ENCODE measurements at regions not wholly inside any gene's neighbourhood (a gene's known extent, or its start where the extent isn't known, plus 50 kb on each side); places are given as distances from the start of the nearest gene placed in this dataset.

DNA sequence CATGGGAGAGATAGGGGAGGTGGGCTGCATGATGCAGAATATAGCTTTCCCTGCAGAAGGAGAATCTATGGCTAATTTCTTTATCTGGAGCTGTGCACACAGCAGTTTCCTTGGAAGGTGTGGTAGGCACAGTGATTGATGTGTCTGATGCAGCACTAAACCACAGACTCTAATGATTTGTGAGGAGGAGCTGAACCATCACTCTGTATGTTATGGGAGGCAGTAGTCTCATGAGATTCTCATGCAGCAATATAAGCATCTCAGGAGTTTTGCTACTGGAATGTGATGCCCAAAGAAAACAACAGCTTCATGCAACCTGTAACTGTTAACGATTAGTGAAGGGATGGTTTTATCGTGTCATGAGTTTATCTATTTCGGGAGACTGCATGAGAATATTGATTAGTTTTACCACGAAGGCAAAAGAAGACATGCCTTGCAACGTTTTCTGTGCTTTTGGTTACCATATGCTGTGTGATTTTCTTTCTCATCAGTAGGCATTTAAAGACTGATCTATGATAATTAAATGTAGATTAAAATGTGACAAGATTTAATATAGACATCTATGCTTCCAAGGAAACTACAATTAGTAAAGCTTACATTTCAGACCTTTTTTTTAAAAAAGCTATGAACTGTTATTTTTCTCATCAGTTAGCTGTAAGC is 286.8 kb downstream of the ARL6IP6 start:
- Histone ChIP-seq H4K20me1 (ENCODE audit: low read depth, low read length) (no peaks in the 10 kb centered on the region), H3K9me3 (ENCODE audit: insufficient read depth, low read length) (no peaks in the 10 kb centered on the region), H2AFZ (ENCODE audit: low read depth, low read length, severe bottlenecking) (no peak overlapping the region), H3K9ac (ENCODE audit: low read length) (no peak overlapping the region), H3K4me2 (ENCODE audit: low read depth, low read length, poor library complexity, severe bottlenecking) (no peak overlapping the region), H3K36me3 (ENCODE audit: low read length) (no peaks in the 10 kb centered on the region), H3K27ac (ENCODE audit: low read depth, low read length) (no peak overlapping the region), H3F3A (ENCODE audit: insufficient read depth) (no peaks in the 10 kb centered on the region), H3K9me2 (replicated peaks; ENCODE audit: insufficient read depth, low read length) (no peaks in the 10 kb centered on the region), H3K79me2 (ENCODE audit: insufficient read depth, low read length) (no peaks in the 10 kb centered on the region), H3K4me3 (ENCODE audit: insufficient read depth, low read length, poor library complexity, severe bottlenecking) (no peak overlapping the region), H3K27me3 (ENCODE audit: low read length) (no peaks in the 10 kb centered on the region)
- TF ChIP-seq, protein P1, sequence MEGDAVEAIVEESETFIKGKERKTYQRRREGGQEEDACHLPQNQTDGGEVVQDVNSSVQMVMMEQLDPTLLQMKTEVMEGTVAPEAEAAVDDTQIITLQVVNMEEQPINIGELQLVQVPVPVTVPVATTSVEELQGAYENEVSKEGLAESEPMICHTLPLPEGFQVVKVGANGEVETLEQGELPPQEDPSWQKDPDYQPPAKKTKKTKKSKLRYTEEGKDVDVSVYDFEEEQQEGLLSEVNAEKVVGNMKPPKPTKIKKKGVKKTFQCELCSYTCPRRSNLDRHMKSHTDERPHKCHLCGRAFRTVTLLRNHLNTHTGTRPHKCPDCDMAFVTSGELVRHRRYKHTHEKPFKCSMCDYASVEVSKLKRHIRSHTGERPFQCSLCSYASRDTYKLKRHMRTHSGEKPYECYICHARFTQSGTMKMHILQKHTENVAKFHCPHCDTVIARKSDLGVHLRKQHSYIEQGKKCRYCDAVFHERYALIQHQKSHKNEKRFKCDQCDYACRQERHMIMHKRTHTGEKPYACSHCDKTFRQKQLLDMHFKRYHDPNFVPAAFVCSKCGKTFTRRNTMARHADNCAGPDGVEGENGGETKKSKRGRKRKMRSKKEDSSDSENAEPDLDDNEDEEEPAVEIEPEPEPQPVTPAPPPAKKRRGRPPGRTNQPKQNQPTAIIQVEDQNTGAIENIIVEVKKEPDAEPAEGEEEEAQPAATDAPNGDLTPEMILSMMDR (IDR thresholded peaks at IDR 0.05; ENCODE audit: insufficient read depth, low read length, poor library complexity, severe bottlenecking) = no peak
- TF ChIP-seq EZH2phosphoT487 (conservative IDR thresholded peaks at IDR 0.05; ENCODE audit: low read length) = no peak

DNA sequence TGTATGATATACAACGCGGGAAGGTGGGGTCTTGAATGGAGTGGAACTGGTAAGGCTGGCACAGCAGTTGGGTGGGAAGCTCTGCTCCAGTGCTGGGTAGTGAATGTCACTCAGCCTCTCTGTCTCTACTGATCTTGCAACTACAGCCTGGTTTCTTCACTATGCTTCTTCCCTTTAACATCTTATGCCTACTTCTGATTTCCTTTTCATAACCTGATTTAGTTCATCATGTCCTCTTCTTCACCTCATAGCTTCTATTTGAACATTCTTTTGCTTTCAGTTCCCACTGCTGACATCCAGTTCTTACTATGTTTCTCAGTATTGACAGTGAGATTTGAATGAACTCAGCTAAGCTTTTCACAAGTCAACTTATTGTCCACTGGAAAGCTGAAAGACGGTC is 286.2 kb downstream of the ARL6IP6 start:
- Histone ChIP-seq H3K9me3 (ENCODE audit: insufficient read depth, low read length) (no peaks in the 10 kb centered on the region), H3K9ac (ENCODE audit: low read length) (no peak overlapping the region), H2AFZ (ENCODE audit: low read depth, low read length, severe bottlenecking) (no peak overlapping the region), H3F3A (ENCODE audit: insufficient read depth) (no peaks in the 10 kb centered on the region), H3K9me2 (replicated peaks; ENCODE audit: insufficient read depth, low read length) (no peaks in the 10 kb centered on the region), H3K4me3 (ENCODE audit: insufficient read depth, low read length, poor library complexity, severe bottlenecking) (no peak overlapping the region), H3K36me3 (ENCODE audit: low read length) (no peaks in the 10 kb centered on the region), H3K27ac (ENCODE audit: low read depth, low read length) (no peak overlapping the region), H3K79me2 (ENCODE audit: insufficient read depth, low read length) (no peaks in the 10 kb centered on the region), H3K27me3 (ENCODE audit: low read length) (no peaks in the 10 kb centered on the region), H4K20me1 (ENCODE audit: low read depth, low read length) (no peaks in the 10 kb centered on the region), H3K4me2 (ENCODE audit: low read depth, low read length, poor library complexity, severe bottlenecking) (no peak overlapping the region)
- TF ChIP-seq, protein P1 (IDR thresholded peaks at IDR 0.05; ENCODE audit: insufficient read depth, low read length, poor library complexity, severe bottlenecking) = no peak
- TF ChIP-seq EZH2phosphoT487 (conservative IDR thresholded peaks at IDR 0.05; ENCODE audit: low read length) = no peak

DNA sequence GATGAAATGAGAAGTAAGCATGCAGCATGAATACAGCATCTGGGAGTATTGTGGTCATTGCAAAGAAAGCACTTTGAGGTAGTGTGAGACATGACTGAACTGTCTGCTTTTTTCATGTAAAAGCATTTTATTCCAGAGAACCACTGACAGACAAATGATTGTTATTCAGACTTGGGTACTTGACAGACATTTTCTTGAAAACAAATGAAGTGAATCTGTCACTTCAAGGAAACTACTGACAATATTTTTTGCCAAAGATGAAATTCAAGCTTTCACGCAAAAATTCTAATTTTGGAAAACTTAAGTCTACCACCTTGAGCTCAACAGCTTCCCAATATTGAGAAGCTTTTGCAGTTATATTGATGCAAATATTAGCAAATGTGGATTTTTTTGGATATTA is 255.7 kb downstream of the ARL6IP6 start:
- Histone ChIP-seq H3K9me2 (replicated peaks; ENCODE audit: insufficient read depth, low read length) (no peaks in the 10 kb centered on the region), H3K27me3 (ENCODE audit: low read length) (no peaks in the 10 kb centered on the region), H3K9me3 (ENCODE audit: insufficient read depth, low read length) (peaks cover 12% of the 10 kb centered on the region; the same call in 1 of the 2 replicates), H3K79me2 (ENCODE audit: insufficient read depth, low read length) (no peaks in the 10 kb centered on the region), H3K4me2 (ENCODE audit: low read depth, low read length, poor library complexity, severe bottlenecking) (no peak overlapping the region), H3K9ac (ENCODE audit: low read length) (no peak overlapping the region), H2AFZ (ENCODE audit: low read depth, low read length, severe bottlenecking) (no peak overlapping the region), H3F3A (ENCODE audit: insufficient read depth) (no peaks in the 10 kb centered on the region), H4K20me1 (ENCODE audit: low read depth, low read length) (no peaks in the 10 kb centered on the region), H3K36me3 (ENCODE audit: low read length) (no peaks in the 10 kb centered on the region), H3K4me3 (ENCODE audit: insufficient read depth, low read length, poor library complexity, severe bottlenecking) (no peak overlapping the region), H3K27ac (ENCODE audit: low read depth, low read length) (no peak overlapping the region)
- no peak for TF ChIP-seq EZH2phosphoT487 (conservative IDR thresholded peaks at IDR 0.05; ENCODE audit: low read length)
- TF ChIP-seq, protein P1 (IDR thresholded peaks at IDR 0.05; ENCODE audit: insufficient read depth, low read length, poor library complexity, severe bottlenecking) = no peak

Data from SU-DHL-6 (cell line).